Lower lobe of right lung (tissue), 2 donors: ENCODE measurements at regions not wholly inside any gene's neighbourhood (a gene's known extent, or its start where the extent isn't known, plus 50 kb on each side); places are given as distances from the start of the nearest gene placed in this dataset.

Source experiments
- ATAC-seq, 2 donors: fragments of 200-7000 bp; cut with Tn5 transposase; one replicate each; pipeline ENCODE4 v1.9.1; 2020 to 2022; ENCODE audit warnings: mild to moderate bottlenecking in 2 of 2, moderate library complexity in 2 of 2
- DNase-seq: peaks from one replicate; pipeline ENCODE4 v3.0.0-alpha.2; 2020
- H3K27ac ChIP-seq: fragments of 200-600 bp; one replicate; pipeline ENCODE4 v1.8.0; 2022
- H3K27me3 ChIP-seq: fragments of 200-600 bp; one replicate; pipeline ENCODE4 v1.8.0; 2022; ENCODE audit warnings: low read depth
- H3K36me3 ChIP-seq: fragments of 200-600 bp; one replicate; pipeline ENCODE4 v1.8.0; 2022; ENCODE audit warnings: mild to moderate bottlenecking
- H3K4me1 ChIP-seq: fragments of 200-600 bp; one replicate; pipeline ENCODE4 v1.8.0; 2022
- H3K4me3 ChIP-seq: fragments of 200-600 bp; one replicate; pipeline ENCODE4 v1.8.0; 2022; ENCODE audit warnings: mild to moderate bottlenecking
- H3K9me3 ChIP-seq: fragments of 200-600 bp; one replicate; pipeline ENCODE4 v1.8.0; 2022
- CTCF ChIP-seq: fragments of 200-600 bp; IDR thresholded peaks from one replicate; pipeline ENCODE4 v1.8.0; 2022; ENCODE audit warnings: antibody characterized with exemption, mild to moderate bottlenecking
- intact Hi-C: fragments of 100-400 bp; cut with DNase I; formaldehyde crosslinking; loops from one replicate; pipeline ENCODE4 v1.11.0; 2022
- donor health status: DM: no; HTN: yes; CAD: no; lungs with severe emphysema.

GRCh38 chr11:90840071-90840470, 617.2 kb upstream of the CHORDC1 start:
- intact Hi-C loops = no loop called here
- H3K4me3 ChIP-seq = no peak overlapping the region
- DNase-seq (no peak), ATAC-seq (no peak)
- no peaks in the 10 kb centered on the region for H3K4me1 ChIP-seq
- H3K9me3 ChIP-seq = no peaks in the 10 kb centered on the region
- no peak overlapping the region for H3K27ac ChIP-seq
- no peak for TF ChIP-seq CTCF
- H3K27me3 ChIP-seq = no peaks in the 10 kb centered on the region
- no peaks in the 10 kb centered on the region for H3K36me3 ChIP-seq

DNA sequence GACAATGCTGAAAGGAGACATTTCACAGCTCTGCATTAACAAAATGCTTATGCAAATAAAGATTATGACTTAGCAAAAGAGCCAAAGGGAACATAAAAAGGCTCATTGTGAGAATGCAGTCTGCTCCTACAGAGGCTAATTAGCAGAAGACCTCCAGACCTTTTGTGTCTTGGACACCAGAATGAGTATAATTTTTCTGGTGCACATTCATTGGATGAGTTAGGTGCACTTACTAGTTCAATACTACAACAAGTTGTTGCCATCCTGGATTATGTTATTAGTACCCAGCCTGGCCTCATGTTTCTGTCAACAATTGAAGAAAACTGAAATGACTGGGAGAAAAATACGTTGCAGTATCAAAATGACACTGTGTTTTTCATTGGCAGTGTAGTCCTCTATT, 613.2 kb upstream of the CHORDC1 start:
- Histone ChIP-seq H3K4me1 (no peaks in the 10 kb centered on the region), H3K36me3 (no peaks in the 10 kb centered on the region), H3K9me3 (no peaks in the 10 kb centered on the region), H3K27ac (no peak overlapping the region), H3K4me3 (no peak overlapping the region), H3K27me3 (no peaks in the 10 kb centered on the region)
- TF ChIP-seq CTCF = no peak
- intact Hi-C loops = no loop called here
- ATAC-seq (no peak), DNase-seq (no peak)

- TF ChIP-seq CTCF = no peak
- no peak overlapping the region for H3K27ac ChIP-seq
- no peak overlapping the region for H3K4me3 ChIP-seq
- H3K36me3 ChIP-seq = no peaks in the 10 kb centered on the region
- DNase-seq (no peak), ATAC-seq (no peak)
- H3K27me3 ChIP-seq = no peaks in the 10 kb centered on the region
- no peaks in the 10 kb centered on the region for H3K4me1 ChIP-seq
- intact Hi-C loops = no loop called here
- no peaks in the 10 kb centered on the region for H3K9me3 ChIP-seq
These were observed 600.6 kb upstream of the CHORDC1 start for GRCh38 chr11:90823446-90823845.

DNA sequence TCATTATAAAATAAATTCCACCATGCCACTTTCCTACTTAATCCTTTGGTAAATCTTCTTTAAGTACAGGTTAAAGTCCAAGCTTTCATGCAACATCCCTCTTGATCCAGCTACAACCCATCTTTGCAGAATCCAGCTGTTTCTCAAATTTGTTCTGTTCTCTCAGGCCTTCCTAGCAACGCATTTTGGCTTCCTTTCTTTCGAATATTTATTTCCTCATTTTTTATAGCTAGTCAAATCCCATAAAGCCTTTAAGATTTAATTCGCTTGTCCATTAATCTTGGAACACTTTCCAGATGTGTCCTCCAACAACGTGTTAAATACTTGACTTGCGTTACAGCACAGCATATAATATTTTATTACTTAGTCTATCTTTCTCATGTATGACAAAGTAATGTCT, 600.1 kb upstream of the CHORDC1 start:
- no peak for TF ChIP-seq CTCF
- DNase-seq (no peak), ATAC-seq (no peak)
- H3K4me1 ChIP-seq = no peaks in the 10 kb centered on the region
- H3K27me3 ChIP-seq = no peaks in the 10 kb centered on the region
- H3K36me3 ChIP-seq = no peaks in the 10 kb centered on the region
- no peak overlapping the region for H3K4me3 ChIP-seq
- intact Hi-C loops = no loop called here
- H3K9me3 ChIP-seq = no peaks in the 10 kb centered on the region
- no peak overlapping the region for H3K27ac ChIP-seq

DNA sequence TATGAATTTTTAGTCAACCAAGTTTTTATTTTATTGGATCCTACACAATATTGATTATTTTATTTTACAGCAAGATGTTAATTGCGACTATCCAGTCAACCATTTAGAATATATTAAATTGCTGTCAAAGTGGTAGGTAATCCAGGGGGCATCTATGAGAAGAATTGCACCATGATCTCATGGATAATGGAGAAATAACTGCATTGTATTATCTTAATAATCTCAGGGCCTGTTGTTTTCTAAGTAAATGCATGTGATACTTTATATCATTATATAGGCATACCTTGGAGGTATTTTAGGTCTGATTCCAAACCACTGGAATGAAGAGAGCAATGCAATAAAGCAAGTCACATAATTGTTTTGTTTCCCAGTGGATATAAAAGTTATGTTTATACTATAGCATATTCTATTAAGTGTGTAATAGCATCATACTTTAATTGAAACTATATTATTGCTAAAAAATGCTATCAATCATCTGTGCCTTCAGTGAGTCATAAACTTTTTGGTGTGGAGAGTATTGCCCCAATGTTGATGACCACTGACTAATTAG, 595.4 kb upstream of the CHORDC1 start:
- TF ChIP-seq CTCF = no peak
- DNase-seq = no peak
- Histone ChIP-seq H3K4me1 (no peaks in the 10 kb centered on the region), H3K9me3 (no peaks in the 10 kb centered on the region), H3K36me3 (no peaks in the 10 kb centered on the region), H3K27me3 (no peaks in the 10 kb centered on the region), H3K27ac (no peak overlapping the region), H3K4me3 (no peak overlapping the region)
- ATAC-seq = no peak
- intact Hi-C loops = no loop called here

DNA sequence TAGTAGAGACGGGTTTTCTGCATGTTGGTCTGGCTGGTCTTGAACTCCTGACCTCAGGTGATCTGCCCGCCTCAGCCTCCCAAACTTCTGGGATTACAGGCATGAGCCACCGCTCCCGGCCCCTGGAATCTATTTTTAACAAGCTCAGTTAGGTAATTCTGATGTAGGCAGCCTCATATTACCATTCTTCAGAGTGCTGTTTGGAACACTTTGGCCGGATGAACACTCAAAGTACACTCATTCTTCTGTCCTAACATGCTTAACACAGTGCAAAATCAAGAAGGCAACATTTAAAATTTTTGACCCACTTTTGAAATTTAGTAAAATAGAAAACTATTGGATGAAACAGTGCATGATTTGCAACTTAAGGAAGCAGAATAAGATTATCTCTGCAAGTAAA, 586.7 kb upstream of the CHORDC1 start:
- DNase-seq (no peak), ATAC-seq (no peak)
- TF ChIP-seq CTCF = no peak
- H3K4me3 ChIP-seq = no peak overlapping the region
- no peaks in the 10 kb centered on the region for H3K9me3 ChIP-seq
- no peaks in the 10 kb centered on the region for H3K4me1 ChIP-seq
- H3K36me3 ChIP-seq = no peaks in the 10 kb centered on the region
- H3K27me3 ChIP-seq = no peaks in the 10 kb centered on the region
- intact Hi-C loops = no loop called here
- no peak overlapping the region for H3K27ac ChIP-seq
